Lower leg skin (tissue), 3 donors: ENCODE measurements at regions not wholly inside any gene's neighbourhood (a gene's known extent, or its start where the extent isn't known, plus 50 kb on each side); places are given as distances from the start of the nearest gene placed in this dataset.

Experiments
- POLR2A ChIP-seq, 2 donors: fragments of 450-650 bp; IDR thresholded peaks; one replicate each; pipeline ENCODE4 v1.6.1; 2016 to 2017; ENCODE audit warnings: antibody characterized with exemption in 2 of 2, mild to moderate bottlenecking in 1 of 2, moderate library complexity in 1 of 2
- TF ChIP-seq, protein P1 (sequence below), 3 donors: fragments of 450-650 bp; IDR thresholded peaks; one replicate each; pipeline ENCODE4 v1.5.1; 2016; ENCODE audit warnings: antibody characterized with exemption in 3 of 3, mild to moderate bottlenecking in 3 of 3, moderate library complexity in 2 of 3

DNA sequence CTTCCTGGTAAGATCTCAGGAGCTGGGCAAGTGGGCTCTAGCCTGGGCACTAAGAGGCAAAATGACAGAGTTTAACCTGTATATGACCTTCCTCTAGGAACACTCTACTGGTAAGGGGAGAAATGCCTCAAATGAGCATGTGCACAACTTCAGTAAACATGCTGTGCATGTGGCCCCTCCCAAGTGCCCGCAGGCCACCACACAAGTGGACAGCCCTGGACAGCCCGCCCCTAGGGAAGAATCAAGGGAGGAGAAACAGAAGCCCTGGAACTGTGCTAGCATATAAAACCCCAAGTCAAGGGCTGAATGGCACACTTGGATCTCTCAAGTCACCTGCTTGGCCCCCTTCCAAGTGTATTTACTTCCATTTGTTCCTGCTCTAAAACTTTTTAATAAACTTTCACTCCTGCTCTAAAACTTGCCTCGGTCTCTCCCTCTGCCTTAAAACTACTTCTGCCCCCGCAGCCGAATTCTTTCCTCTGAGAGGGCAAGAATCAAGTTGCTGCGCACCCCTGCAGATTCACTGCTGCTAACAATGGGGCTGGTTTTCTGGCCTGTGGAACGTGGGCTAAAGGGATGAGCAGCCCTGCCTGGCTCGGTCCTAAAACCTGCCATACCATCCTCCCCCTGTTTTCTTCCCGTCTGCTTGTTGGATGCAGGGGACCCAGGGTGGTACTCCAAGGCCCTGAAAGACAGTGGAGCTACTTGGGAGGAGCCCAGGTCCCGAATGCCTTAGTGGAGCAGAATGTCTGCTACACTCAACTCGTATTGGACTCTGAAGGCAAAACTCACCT is 93.5 kb downstream of the IER5 start:
- no peak for TF ChIP-seq POLR2A (IDR thresholded peaks at IDR 0.05)
- TF ChIP-seq, protein P1, sequence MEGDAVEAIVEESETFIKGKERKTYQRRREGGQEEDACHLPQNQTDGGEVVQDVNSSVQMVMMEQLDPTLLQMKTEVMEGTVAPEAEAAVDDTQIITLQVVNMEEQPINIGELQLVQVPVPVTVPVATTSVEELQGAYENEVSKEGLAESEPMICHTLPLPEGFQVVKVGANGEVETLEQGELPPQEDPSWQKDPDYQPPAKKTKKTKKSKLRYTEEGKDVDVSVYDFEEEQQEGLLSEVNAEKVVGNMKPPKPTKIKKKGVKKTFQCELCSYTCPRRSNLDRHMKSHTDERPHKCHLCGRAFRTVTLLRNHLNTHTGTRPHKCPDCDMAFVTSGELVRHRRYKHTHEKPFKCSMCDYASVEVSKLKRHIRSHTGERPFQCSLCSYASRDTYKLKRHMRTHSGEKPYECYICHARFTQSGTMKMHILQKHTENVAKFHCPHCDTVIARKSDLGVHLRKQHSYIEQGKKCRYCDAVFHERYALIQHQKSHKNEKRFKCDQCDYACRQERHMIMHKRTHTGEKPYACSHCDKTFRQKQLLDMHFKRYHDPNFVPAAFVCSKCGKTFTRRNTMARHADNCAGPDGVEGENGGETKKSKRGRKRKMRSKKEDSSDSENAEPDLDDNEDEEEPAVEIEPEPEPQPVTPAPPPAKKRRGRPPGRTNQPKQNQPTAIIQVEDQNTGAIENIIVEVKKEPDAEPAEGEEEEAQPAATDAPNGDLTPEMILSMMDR (IDR thresholded peaks at IDR 0.05) = no peak
